HG03095 (cell line): ENCODE measurements at regions not wholly inside any gene's neighbourhood (a gene's known extent, or its start where the extent isn't known, plus 50 kb on each side); places are given as distances from the start of the nearest gene placed in this dataset.
"Not testable (repeated sequence)": the region's sequence is repeated elsewhere in the genome, so short reads cannot be mapped to it uniquely, and the experiment has no call there.

ENCODE experiments used
- ATAC-seq: cut with Tn5 transposase; IDR thresholded peaks from one replicate; pipeline ENCODE4 v1.9.1; 2021; ENCODE audit warnings: moderate library complexity; ENCODE audit not compliant: unreplicated experiment

GRCh38 chr22:35178446-35178845 lies 78.8 kb upstream of the HMGXB4 start:
- ATAC-seq: no peak

- ATAC-seq: no peak
These were observed 73.4 kb upstream of the HMGXB4 start for GRCh38 chr22:35183917-35184316.

- ATAC-seq: no peak
These were observed 70.8 kb upstream of the HMGXB4 start for GRCh38 chr22:35186492-35186891.

- not testable (repeated sequence) for ATAC-seq
These were observed 68.4 kb upstream of the HMGXB4 start for GRCh38 chr22:35188930-35189329.

GRCh38 chr22:35189559-35189958 lies 67.7 kb upstream of the HMGXB4 start:
- no peak for ATAC-seq

GRCh38 chr22:35191412-35191811 lies 65.9 kb upstream of the HMGXB4 start:
- no peak for ATAC-seq

GRCh38 chr22:35192129-35192918 lies 65.0 kb upstream of the HMGXB4 start:
- no peak for ATAC-seq

GRCh38 chr22:35195226-35195625 lies 62.1 kb upstream of the HMGXB4 start:
- ATAC-seq: no peak

GRCh38 chr22:35195821-35196220 lies 61.5 kb upstream of the HMGXB4 start:
- ATAC-seq: no peak

GRCh38 chr22:35197071-35197470 lies 60.2 kb upstream of the HMGXB4 start:
- ATAC-seq: no peak

- no peak for ATAC-seq
These were observed 59.4 kb upstream of the HMGXB4 start for GRCh38 chr22:35197886-35198285.

- ATAC-seq: no peak
These were observed 58.6 kb upstream of the HMGXB4 start for GRCh38 chr22:35198738-35199137.

GRCh38 chr22:35202376-35202775 lies 54.9 kb upstream of the HMGXB4 start:
- ATAC-seq: no peak

GRCh38 chr22:35203583-35203982 lies 53.7 kb upstream of the HMGXB4 start:
- no peak for ATAC-seq

- ATAC-seq: no peak
These were observed 52.2 kb upstream of the HMGXB4 start for GRCh38 chr22:35204807-35205775.

GRCh38 chr22:35205961-35206360 lies 51.3 kb upstream of the HMGXB4 start:
- ATAC-seq: no peak

GRCh38 chr22:35206889-35207288 lies 50.4 kb upstream of the HMGXB4 start:
- no peak for ATAC-seq
